ENCODE measurements at regions not wholly inside any gene's neighbourhood (a gene's known extent, or its start where the extent isn't known, plus 50 kb on each side); places are given as distances from the start of the nearest gene placed in this dataset.
"Not testable (repeated sequence)": the region's sequence is repeated elsewhere in the genome, so short reads cannot be mapped to it uniquely, and the experiment has no call there.

GRCh38 chr20:40628877-40629276 is 60.2 kb downstream of the MAFB start:
- H3K9ac ChIP-seq (ENCODE audit: low read length) = no peak overlapping the region
- TF ChIP-seq EZH2 (IDR thresholded peaks at IDR 0.05; ENCODE audit: borderline replicate concordance, low read length) (no peak), CTCF (IDR thresholded peaks at IDR 0.05; ENCODE audit: low read length) (no peak)
- no peaks in the 10 kb centered on the region for H3K9me3 ChIP-seq (ENCODE audit: low read length)
- no peaks in the 10 kb centered on the region for H4K20me1 ChIP-seq (ENCODE audit: insufficient read depth, low read length)
- H3K4me3 ChIP-seq (ENCODE audit: low read depth, low read length, poor library complexity, severe bottlenecking) = no peak overlapping the region
- no peak overlapping the region for H2AFZ ChIP-seq (ENCODE audit: low read length)
- no peaks in the 10 kb centered on the region for H3K79me2 ChIP-seq (ENCODE audit: insufficient read depth, low read length)
- no peaks in the 10 kb centered on the region for H3K9me2 ChIP-seq (ENCODE audit: low read depth, low read length)
- no peaks in the 10 kb centered on the region for H3K36me3 ChIP-seq (ENCODE audit: insufficient read depth, low read length)
- no peak overlapping the region for H3K4me2 ChIP-seq (ENCODE audit: low read length)
- no peak overlapping the region for H3K27ac ChIP-seq (ENCODE audit: low read depth, low read length, poor library complexity, severe bottlenecking)
- no peaks in the 10 kb centered on the region for H3K4me1 ChIP-seq (ENCODE audit: insufficient read depth, low read length, severe bottlenecking)
- H3F3A ChIP-seq (ENCODE audit: insufficient read depth, low read length) = no peaks in the 10 kb centered on the region
- no peaks in the 10 kb centered on the region; the same call in 1 of the 2 replicates for H3K27me3 ChIP-seq (ENCODE audit: insufficient read depth, low read length)

- not testable (repeated sequence) for H2AFZ ChIP-seq (ENCODE audit: low read length); H3K27me3 ChIP-seq (ENCODE audit: insufficient read depth, low read length); H3K9me2 ChIP-seq (ENCODE audit: low read depth, low read length); H3K27ac ChIP-seq (ENCODE audit: low read depth, low read length, poor library complexity, severe bottlenecking); H3K9me3 ChIP-seq (ENCODE audit: low read length); H3K4me1 ChIP-seq (ENCODE audit: insufficient read depth, low read length, severe bottlenecking); H3K36me3 ChIP-seq (ENCODE audit: insufficient read depth, low read length); H3F3A ChIP-seq (ENCODE audit: insufficient read depth, low read length); H3K9ac ChIP-seq (ENCODE audit: low read length); H3K4me3 ChIP-seq (ENCODE audit: low read depth, low read length, poor library complexity, severe bottlenecking); H4K20me1 ChIP-seq (ENCODE audit: insufficient read depth, low read length); H3K4me2 ChIP-seq (ENCODE audit: low read length); H3K79me2 ChIP-seq (ENCODE audit: insufficient read depth, low read length)
Observed at GRCh38 chr20:40619053-40619452, 70.0 kb downstream of the MAFB start.

- Histone ChIP-seq H3K9me2 (ENCODE audit: low read depth, low read length) (no peaks in the 10 kb centered on the region), H3K9me3 (ENCODE audit: low read length) (no peaks in the 10 kb centered on the region), H3K4me3 (ENCODE audit: low read depth, low read length, poor library complexity, severe bottlenecking) (no peak overlapping the region), H3K4me2 (ENCODE audit: low read length) (no peak overlapping the region), H2AFZ (ENCODE audit: low read length) (no peak overlapping the region), H3F3A (ENCODE audit: insufficient read depth, low read length) (no peaks in the 10 kb centered on the region), H4K20me1 (ENCODE audit: insufficient read depth, low read length) (no peaks in the 10 kb centered on the region), H3K79me2 (ENCODE audit: insufficient read depth, low read length) (no peaks in the 10 kb centered on the region), H3K27me3 (ENCODE audit: insufficient read depth, low read length) (no peaks in the 10 kb centered on the region), H3K9ac (ENCODE audit: low read length) (no peak overlapping the region), H3K36me3 (ENCODE audit: insufficient read depth, low read length) (no peaks in the 10 kb centered on the region), H3K27ac (ENCODE audit: low read depth, low read length, poor library complexity, severe bottlenecking) (no peak overlapping the region), H3K4me1 (ENCODE audit: insufficient read depth, low read length, severe bottlenecking) (no peaks in the 10 kb centered on the region)
- TF ChIP-seq CTCF (IDR thresholded peaks at IDR 0.05; ENCODE audit: low read length) = no peak
- TF ChIP-seq EZH2 (IDR thresholded peaks at IDR 0.05; ENCODE audit: borderline replicate concordance, low read length) = no peak
Observed at GRCh38 chr20:40617594-40617993, 71.4 kb downstream of the MAFB start.

- Histone ChIP-seq H3K36me3 (ENCODE audit: insufficient read depth, low read length) (no peaks in the 10 kb centered on the region), H3K4me2 (ENCODE audit: low read length) (no peak overlapping the region), H3K4me1 (ENCODE audit: insufficient read depth, low read length, severe bottlenecking) (no peaks in the 10 kb centered on the region), H3K27ac (ENCODE audit: low read depth, low read length, poor library complexity, severe bottlenecking) (no peak overlapping the region), H3K9me3 (ENCODE audit: low read length) (no peaks in the 10 kb centered on the region), H3K9ac (ENCODE audit: low read length) (no peak overlapping the region), H3K27me3 (ENCODE audit: insufficient read depth, low read length) (no peaks in the 10 kb centered on the region), H3K79me2 (ENCODE audit: insufficient read depth, low read length) (no peaks in the 10 kb centered on the region), H3F3A (ENCODE audit: insufficient read depth, low read length) (no peaks in the 10 kb centered on the region), H2AFZ (ENCODE audit: low read length) (no peak overlapping the region), H3K9me2 (ENCODE audit: low read depth, low read length) (no peaks in the 10 kb centered on the region), H4K20me1 (ENCODE audit: insufficient read depth, low read length) (no peaks in the 10 kb centered on the region), H3K4me3 (ENCODE audit: low read depth, low read length, poor library complexity, severe bottlenecking) (no peak overlapping the region)
- no peak for TF ChIP-seq EZH2 (IDR thresholded peaks at IDR 0.05; ENCODE audit: borderline replicate concordance, low read length)
- no peak for TF ChIP-seq CTCF (IDR thresholded peaks at IDR 0.05; ENCODE audit: low read length)
Observed at GRCh38 chr20:40612837-40613236, 76.2 kb downstream of the MAFB start.
